ENCODE measurements at regions not wholly inside any gene's neighbourhood (a gene's known extent, or its start where the extent isn't known, plus 50 kb on each side); places are given as distances from the start of the nearest gene placed in this dataset.

- Histone ChIP-seq H3K4me3 (no peak overlapping the region), H3K4me1 (ENCODE audit: control insufficient read depth in 5 of 5, insufficient read depth in 5 of 5, low read length in 5 of 5) (no peaks in the 10 kb centered on the region), H3K36me3 (ENCODE audit: control insufficient read depth in 4 of 4, insufficient read depth in 4 of 4, low read length in 4 of 4) (no peaks in the 10 kb centered on the region), H3K9ac (ENCODE audit: insufficient read depth in 1 of 2, low read length in 2 of 2) (no peak overlapping the region), H3K9me3 (ENCODE audit: control insufficient read depth in 4 of 4, insufficient read depth in 3 of 4, low read length in 3 of 4) (no peaks in the 10 kb centered on the region), H3K27me3 (ENCODE audit: control insufficient read depth in 3 of 3, insufficient read depth in 3 of 3, low read length in 2 of 3) (no peaks in the 10 kb centered on the region), H3K27ac (ENCODE audit: low read depth in 1 of 2, low read length in 1 of 2) (no peak overlapping the region)
- ATAC-seq (ENCODE audit: insufficient read depth, low FRiP score) (no peak), DNase-seq (no peak)
- TF ChIP-seq CTCF (IDR thresholded peaks at IDR 0.05; ENCODE audit: control extremely low read depth, extremely low read depth) = no peak
These were observed 333.4 kb downstream of the BCKDHB start for GRCh38 chr6:80439721-80440470.

- Histone ChIP-seq H3K4me3 (no peak overlapping the region), H3K9ac (ENCODE audit: insufficient read depth in 1 of 2, low read length in 2 of 2) (no peak overlapping the region), H3K4me1 (ENCODE audit: control insufficient read depth in 5 of 5, insufficient read depth in 5 of 5, low read length in 5 of 5) (no peaks in the 10 kb centered on the region), H3K27me3 (ENCODE audit: control insufficient read depth in 3 of 3, insufficient read depth in 3 of 3, low read length in 2 of 3) (no peaks in the 10 kb centered on the region), H3K36me3 (ENCODE audit: control insufficient read depth in 4 of 4, insufficient read depth in 4 of 4, low read length in 4 of 4) (no peaks in the 10 kb centered on the region), H3K27ac (ENCODE audit: low read depth in 1 of 2, low read length in 1 of 2) (no peak overlapping the region), H3K9me3 (ENCODE audit: control insufficient read depth in 4 of 4, insufficient read depth in 3 of 4, low read length in 3 of 4) (no peaks in the 10 kb centered on the region)
- TF ChIP-seq CTCF (IDR thresholded peaks at IDR 0.05; ENCODE audit: control extremely low read depth, extremely low read depth) = no peak
- ATAC-seq (ENCODE audit: insufficient read depth, low FRiP score) (no peak), DNase-seq (peak in 1 of 3 donors; percentile 10)
- WGBS, 2 donors = 84 to 89% methylated on average over 2 of the region's 2 CpGs
These were observed 332.3 kb downstream of the BCKDHB start for GRCh38 chr6:80438772-80439171.

GRCh38 chr6:80437801-80438200, 331.3 kb downstream of the BCKDHB start:
- Histone ChIP-seq H3K27ac (ENCODE audit: low read depth in 1 of 2, low read length in 1 of 2) (no peak overlapping the region), H3K9me3 (ENCODE audit: control insufficient read depth in 4 of 4, insufficient read depth in 3 of 4, low read length in 3 of 4) (no peaks in the 10 kb centered on the region), H3K4me1 (ENCODE audit: control insufficient read depth in 5 of 5, insufficient read depth in 5 of 5, low read length in 5 of 5) (no peaks in the 10 kb centered on the region), H3K9ac (ENCODE audit: insufficient read depth in 1 of 2, low read length in 2 of 2) (no peak overlapping the region), H3K36me3 (ENCODE audit: control insufficient read depth in 4 of 4, insufficient read depth in 4 of 4, low read length in 4 of 4) (no peaks in the 10 kb centered on the region), H3K27me3 (ENCODE audit: control insufficient read depth in 3 of 3, insufficient read depth in 3 of 3, low read length in 2 of 3) (no peaks in the 10 kb centered on the region), H3K4me3 (no peak overlapping the region)
- ATAC-seq (ENCODE audit: insufficient read depth, low FRiP score) (no peak), DNase-seq (no peak)
- 93 to 94% methylated on average over 5 of the region's 5 CpGs for WGBS, 2 donors
- TF ChIP-seq CTCF (IDR thresholded peaks at IDR 0.05; ENCODE audit: control extremely low read depth, extremely low read depth) = no peak

GRCh38 chr6:80437221-80437620, 330.8 kb downstream of the BCKDHB start:
- Histone ChIP-seq H3K9me3 (ENCODE audit: control insufficient read depth in 4 of 4, insufficient read depth in 3 of 4, low read length in 3 of 4) (no peaks in the 10 kb centered on the region), H3K9ac (ENCODE audit: insufficient read depth in 1 of 2, low read length in 2 of 2) (no peak overlapping the region), H3K4me1 (ENCODE audit: control insufficient read depth in 5 of 5, insufficient read depth in 5 of 5, low read length in 5 of 5) (no peaks in the 10 kb centered on the region), H3K36me3 (ENCODE audit: control insufficient read depth in 4 of 4, insufficient read depth in 4 of 4, low read length in 4 of 4) (no peaks in the 10 kb centered on the region), H3K4me3 (no peak overlapping the region), H3K27ac (ENCODE audit: low read depth in 1 of 2, low read length in 1 of 2) (no peak overlapping the region), H3K27me3 (ENCODE audit: control insufficient read depth in 3 of 3, insufficient read depth in 3 of 3, low read length in 2 of 3) (no peaks in the 10 kb centered on the region)
- 86% methylated on average over 1 of the region's 1 CpG for WGBS, 2 donors
- ATAC-seq (ENCODE audit: insufficient read depth, low FRiP score) (no peak), DNase-seq (no peak)
- TF ChIP-seq CTCF (IDR thresholded peaks at IDR 0.05; ENCODE audit: control extremely low read depth, extremely low read depth) = no peak

Measured in lung (tissue), 11 donors.